H54 (cell line): ENCODE measurements at regions not wholly inside any gene's neighbourhood (a gene's known extent, or its start where the extent isn't known, plus 50 kb on each side); places are given as distances from the start of the nearest gene placed in this dataset.

Experiments used
- DNase-seq: peaks from one replicate; pipeline ENCODE4 v3.0.0; 2011; ENCODE audit warnings: low spot score, mixed read lengths; ENCODE audit not compliant: insufficient read length
- FAIRE-seq: peaks from 3 replicates; lab custom pipeline; 2011; peaks lifted over from hg19 to GRCh38; lab: Jason Lieb, UNC
- POLR2A ChIP-seq: IDR thresholded peaks from 2 replicates; pipeline ENCODE4 v1.6.1; 2011; ENCODE audit warnings: low read depth, mild to moderate bottlenecking, low read length

DNA sequence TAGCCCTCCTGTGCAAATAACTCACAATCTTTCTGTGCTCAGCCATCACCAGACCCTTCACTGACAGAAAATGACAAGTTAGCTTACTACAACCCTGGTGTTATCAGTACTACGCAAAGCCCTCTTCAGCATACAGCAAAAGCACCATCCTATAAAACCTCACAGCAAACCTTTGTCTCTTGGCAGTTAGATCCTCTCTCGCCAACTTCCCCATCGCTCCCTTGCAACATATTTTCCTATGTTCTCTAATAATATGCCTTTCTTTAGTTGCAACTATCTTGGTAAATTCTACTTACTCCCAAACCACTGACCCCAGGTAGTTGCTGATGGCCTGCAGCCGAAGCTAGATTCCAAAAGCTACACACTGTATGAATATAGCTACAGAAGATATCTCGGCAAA is 856.9 kb upstream of the FRG1 start:
- no peak for DNase-seq
- no peak for TF ChIP-seq POLR2A
- FAIRE-seq, result no peak

DNA sequence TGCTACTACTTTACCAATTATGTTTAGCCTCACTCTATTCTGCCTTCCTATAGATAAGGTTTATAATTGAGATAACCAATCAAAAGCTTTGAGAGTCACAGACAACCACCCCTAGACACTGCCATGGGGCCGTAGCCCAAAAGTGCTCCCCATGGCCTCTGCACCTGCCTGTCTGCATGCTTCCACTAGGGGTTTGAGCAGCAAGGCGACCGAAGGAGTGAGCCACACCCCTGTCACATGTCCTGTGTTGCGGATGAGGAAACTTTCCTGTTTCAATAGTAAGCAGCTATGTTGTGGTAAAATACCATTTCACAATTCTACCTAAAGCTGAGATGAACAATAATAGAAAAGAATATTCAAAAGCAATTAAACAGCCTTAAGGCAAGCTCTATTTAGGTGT is 856.0 kb upstream of the FRG1 start:
- TF ChIP-seq POLR2A, result no peak
- DNase-seq, result no peak
- FAIRE-seq, result no peak

- no peak for FAIRE-seq
- no peak for DNase-seq
- no peak for TF ChIP-seq POLR2A
Measured at GRCh38 chr4:189087971-189088370, 852.7 kb upstream of the FRG1 start.

DNA sequence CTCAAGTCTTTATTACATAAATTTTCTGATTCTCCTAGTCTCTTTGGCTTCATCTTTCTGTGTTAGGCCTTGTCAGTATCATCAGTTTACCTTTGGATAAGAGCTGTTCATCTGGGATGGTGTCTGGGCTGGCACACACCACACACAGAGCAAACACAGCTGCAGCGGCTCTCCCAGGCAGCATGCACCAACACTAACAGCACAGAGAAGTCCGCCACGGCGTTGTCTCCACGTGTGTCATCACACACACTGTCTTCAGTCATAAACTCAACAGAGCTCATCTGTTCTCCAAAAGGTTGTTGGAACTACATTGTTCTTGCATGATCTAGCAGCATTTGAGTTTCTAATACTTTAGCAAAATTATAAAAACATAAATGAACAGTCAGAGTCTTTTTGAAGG is 851.9 kb upstream of the FRG1 start:
- DNase-seq, result no peak

GRCh38 chr4:189090174-189090814 is 850.4 kb upstream of the FRG1 start:
- DNase-seq, result no peak
- no peak for TF ChIP-seq POLR2A
- FAIRE-seq, result no peak

More for the DNA sequence above, 851.9 kb upstream of the FRG1 start:
- TF ChIP-seq POLR2A, result no peak
- no peak for FAIRE-seq

- no peak for TF ChIP-seq POLR2A
- DNase-seq, result no peak
Measured at GRCh38 chr4:189092581-189092980, 848.1 kb upstream of the FRG1 start.

GRCh38 chr4:189096108-189096507 is 844.6 kb upstream of the FRG1 start:
- FAIRE-seq, result no peak
- TF ChIP-seq POLR2A, result no peak
- DNase-seq, result no peak

More at GRCh38 chr4:189092581-189092980, 848.1 kb upstream of the FRG1 start:
- no peak for FAIRE-seq

GRCh38 chr4:189096717-189097116 is 844.0 kb upstream of the FRG1 start:
- FAIRE-seq (no peak), DNase-seq (no peak)

DNA sequence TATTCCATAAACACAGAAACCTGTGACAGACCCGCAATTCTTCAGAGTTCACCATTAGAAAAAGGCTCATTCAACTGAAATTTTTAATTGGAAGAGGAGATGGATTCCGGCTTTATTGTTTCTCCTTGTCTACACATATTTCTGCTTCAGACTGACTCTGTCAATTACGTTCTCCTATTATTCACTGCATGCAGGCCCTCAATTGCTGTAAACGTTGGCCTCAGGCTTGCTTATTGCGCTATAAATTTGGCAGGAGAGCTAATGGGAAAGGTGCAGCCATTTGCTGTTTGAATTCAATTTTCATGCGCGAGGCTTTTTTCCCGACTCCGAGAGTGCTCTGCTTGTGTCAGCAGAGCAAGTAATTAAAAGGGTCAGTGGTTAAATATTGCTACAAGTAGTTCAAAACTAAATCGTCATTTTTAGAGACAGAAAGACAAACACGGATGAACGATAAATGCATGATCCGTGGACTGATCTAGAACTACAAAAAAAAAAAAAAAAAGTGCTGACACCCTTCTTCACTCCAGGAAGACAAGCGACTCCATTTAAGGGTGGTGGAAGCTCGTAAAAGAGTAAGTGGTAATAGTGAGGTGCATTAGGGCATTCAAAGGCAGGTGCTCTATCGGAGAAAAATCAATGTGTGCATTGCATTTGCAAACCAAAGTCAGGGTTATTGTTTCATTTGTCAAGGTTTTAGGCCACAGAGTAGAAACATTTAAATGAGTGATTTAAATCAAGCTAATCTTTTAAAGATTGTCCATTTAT is 841.6 kb upstream of the FRG1 start:
- FAIRE-seq (no peak), DNase-seq (no peak)
- TF ChIP-seq POLR2A, result no peak

More at GRCh38 chr4:189096717-189097116, 844.0 kb upstream of the FRG1 start:
- TF ChIP-seq POLR2A, result no peak

- no peak for DNase-seq
- TF ChIP-seq POLR2A, result no peak
- FAIRE-seq, result no peak
Measured at GRCh38 chr4:189113389-189113888, 827.2 kb upstream of the FRG1 start.

GRCh38 chr4:189117426-189117825 is 823.2 kb upstream of the FRG1 start:
- TF ChIP-seq POLR2A, result no peak
- no peak for FAIRE-seq

GRCh38 chr4:189121336-189121735 is 819.3 kb upstream of the FRG1 start:
- FAIRE-seq (no peak), DNase-seq (no peak)
- no peak for TF ChIP-seq POLR2A

More at GRCh38 chr4:189117426-189117825, 823.2 kb upstream of the FRG1 start:
- DNase-seq, result no peak

DNA sequence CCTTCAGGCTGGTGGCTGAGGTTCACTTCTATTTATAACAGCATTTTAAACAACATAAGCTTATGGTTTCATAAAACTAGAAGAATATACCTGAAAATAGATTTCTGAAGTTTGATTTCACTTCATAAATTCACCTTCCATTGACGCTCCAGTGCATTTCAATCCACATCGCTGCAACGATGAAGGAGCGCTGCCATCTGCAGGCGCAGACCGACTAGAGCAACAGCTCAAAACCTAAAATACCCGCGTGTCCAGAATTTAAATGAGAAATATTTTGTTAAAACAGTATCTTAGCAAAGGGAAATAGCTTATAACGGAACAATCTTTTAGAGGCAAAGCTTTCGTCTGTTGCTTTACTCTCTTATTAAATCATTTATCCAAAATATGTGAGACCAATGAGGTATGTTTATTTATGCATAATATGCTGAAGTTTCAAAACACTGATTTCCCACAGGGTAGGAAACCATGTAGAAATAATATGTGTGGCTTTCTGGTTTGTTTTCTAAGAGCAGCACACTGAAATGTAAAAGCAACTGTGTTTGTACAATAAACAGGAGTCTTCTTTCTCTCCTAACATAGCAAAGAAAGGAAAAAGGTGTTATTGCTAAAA is 816.4 kb upstream of the FRG1 start:
- TF ChIP-seq POLR2A, result no peak
- FAIRE-seq (no peak), DNase-seq (no peak)

- TF ChIP-seq POLR2A, result no peak
- FAIRE-seq (no peak), DNase-seq (no peak)
Measured at GRCh38 chr4:189124791-189125190, 815.9 kb upstream of the FRG1 start.
